ENCODE measurements at regions not wholly inside any gene's neighbourhood (a gene's known extent, or its start where the extent isn't known, plus 50 kb on each side); places are given as distances from the start of the nearest gene placed in this dataset.
"Not testable (repeated sequence)": the region's sequence is repeated elsewhere in the genome, so short reads cannot be mapped to it uniquely, and the experiment has no call there.

DNA sequence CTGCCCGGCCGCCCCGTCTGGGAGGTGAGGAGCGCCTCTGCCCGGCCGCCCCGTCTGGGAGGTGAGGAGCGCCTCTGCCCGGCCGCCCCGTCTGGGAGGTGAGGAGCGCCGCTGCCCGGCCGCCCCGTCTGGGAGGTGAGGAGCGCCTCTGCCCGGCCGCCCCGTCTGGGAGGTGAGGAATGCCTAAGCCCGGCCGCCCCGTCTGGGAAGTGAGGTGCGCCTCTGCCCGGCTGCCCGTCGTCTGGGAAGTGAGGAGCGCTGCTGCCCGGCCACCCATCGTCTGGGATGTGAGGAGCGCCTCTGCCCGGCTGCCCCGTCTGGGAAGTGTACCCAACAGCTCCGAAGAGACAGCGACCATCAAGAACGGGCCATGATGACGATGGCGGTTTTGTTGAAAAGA is 136.6 kb upstream of the PROKR2 start:
- TF ChIP-seq, protein P1, sequence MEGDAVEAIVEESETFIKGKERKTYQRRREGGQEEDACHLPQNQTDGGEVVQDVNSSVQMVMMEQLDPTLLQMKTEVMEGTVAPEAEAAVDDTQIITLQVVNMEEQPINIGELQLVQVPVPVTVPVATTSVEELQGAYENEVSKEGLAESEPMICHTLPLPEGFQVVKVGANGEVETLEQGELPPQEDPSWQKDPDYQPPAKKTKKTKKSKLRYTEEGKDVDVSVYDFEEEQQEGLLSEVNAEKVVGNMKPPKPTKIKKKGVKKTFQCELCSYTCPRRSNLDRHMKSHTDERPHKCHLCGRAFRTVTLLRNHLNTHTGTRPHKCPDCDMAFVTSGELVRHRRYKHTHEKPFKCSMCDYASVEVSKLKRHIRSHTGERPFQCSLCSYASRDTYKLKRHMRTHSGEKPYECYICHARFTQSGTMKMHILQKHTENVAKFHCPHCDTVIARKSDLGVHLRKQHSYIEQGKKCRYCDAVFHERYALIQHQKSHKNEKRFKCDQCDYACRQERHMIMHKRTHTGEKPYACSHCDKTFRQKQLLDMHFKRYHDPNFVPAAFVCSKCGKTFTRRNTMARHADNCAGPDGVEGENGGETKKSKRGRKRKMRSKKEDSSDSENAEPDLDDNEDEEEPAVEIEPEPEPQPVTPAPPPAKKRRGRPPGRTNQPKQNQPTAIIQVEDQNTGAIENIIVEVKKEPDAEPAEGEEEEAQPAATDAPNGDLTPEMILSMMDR (conservative IDR thresholded peaks at IDR 0.05; ENCODE audit: low read depth, low read length), result not testable (repeated sequence)
- TF ChIP-seq EZH2 (IDR thresholded peaks at IDR 0.05; ENCODE audit: borderline replicate concordance, low read depth, low read length, poor library complexity, severe bottlenecking), result not testable (repeated sequence)

Measured in A673 (cell line).